Tibial nerve (tissue), 3 donors: ENCODE measurements at regions not wholly inside any gene's neighbourhood (a gene's known extent, or its start where the extent isn't known, plus 50 kb on each side); places are given as distances from the start of the nearest gene placed in this dataset.

Experiments
- CTCF ChIP-seq, 5 experiments: fragments of 200-600 bp in 3 of 5; fragments of 450-650 bp in 2 of 5; sonication (generic) in 3 of 5; IDR thresholded peaks; one replicate each; pipeline ENCODE4 v1.5.1; 2016 to 2019; ENCODE audit warnings: antibody characterized with exemption in 5 of 5, mild to moderate bottlenecking in 3 of 5, moderate library complexity in 2 of 5
- POLR2A ChIP-seq, 2 donors: fragments of 450-650 bp; IDR thresholded peaks; one replicate each; pipeline ENCODE4 v1.6.1; 2017; ENCODE audit warnings: antibody characterized with exemption in 2 of 2, mild to moderate bottlenecking in 2 of 2, moderate library complexity in 2 of 2

- no peak for TF ChIP-seq POLR2A (IDR thresholded peaks at IDR 0.05)
- TF ChIP-seq CTCF (IDR thresholded peaks at IDR 0.05): no peak
These were observed 1545.1 kb downstream of the AMY1C start for GRCh38 chr1:105294838-105295237.
